GM19023 (cell line): ENCODE measurements at regions not wholly inside any gene's neighbourhood (a gene's known extent, or its start where the extent isn't known, plus 50 kb on each side); places are given as distances from the start of the nearest gene placed in this dataset.
"Not testable (repeated sequence)": the region's sequence is repeated elsewhere in the genome, so short reads cannot be mapped to it uniquely, and the experiment has no call there.

Source experiments
- ATAC-seq: cut with Tn5 transposase; IDR thresholded peaks from one replicate; pipeline ENCODE4 v1.9.1; 2021; ENCODE audit warnings: mild to moderate bottlenecking, moderate library complexity; ENCODE audit not compliant: unreplicated experiment

GRCh38 chr9:129459547-129460322 lies 161.2 kb downstream of the C9orf50 start:
- ATAC-seq, result no peak

GRCh38 chr9:129458663-129459546 lies 162.0 kb downstream of the C9orf50 start:
- ATAC-seq, result no peak

- ATAC-seq, result no peak
Observed at GRCh38 chr9:129458155-129458661, 162.7 kb downstream of the C9orf50 start.

- no peak for ATAC-seq
Observed at GRCh38 chr9:129457325-129457779, 163.5 kb downstream of the C9orf50 start.

GRCh38 chr9:129456549-129457324 lies 164.2 kb downstream of the C9orf50 start:
- ATAC-seq, result no peak

- ATAC-seq, result no peak
Observed at GRCh38 chr9:129455151-129455995, 165.5 kb downstream of the C9orf50 start.

GRCh38 chr9:129454467-129455067 lies 166.3 kb downstream of the C9orf50 start:
- ATAC-seq, result no peak

GRCh38 chr9:129453734-129454133 lies 167.2 kb downstream of the C9orf50 start:
- no peak for ATAC-seq

GRCh38 chr9:129451669-129452068 lies 169.2 kb downstream of the C9orf50 start:
- no peak for ATAC-seq

GRCh38 chr9:129451089-129451656 lies 169.7 kb downstream of the C9orf50 start:
- ATAC-seq, result no peak

- ATAC-seq, result no peak
Observed at GRCh38 chr9:129449066-129449465, 171.8 kb downstream of the C9orf50 start.

- ATAC-seq, result no peak
Observed at GRCh38 chr9:129446828-129447550, 173.9 kb downstream of the C9orf50 start.

- ATAC-seq, result no peak
Observed at GRCh38 chr9:129445794-129446306, 175.1 kb downstream of the C9orf50 start.

GRCh38 chr9:129443515-129444164 lies 177.3 kb downstream of the C9orf50 start:
- ATAC-seq, result not testable (repeated sequence)

- ATAC-seq, result no peak
Observed at GRCh38 chr9:129442803-129443511, 177.9 kb downstream of the C9orf50 start.

GRCh38 chr9:129441852-129442251 lies 179.0 kb downstream of the C9orf50 start:
- ATAC-seq, result no peak
